Spleen (tissue), 11 donors: ENCODE measurements at regions not wholly inside any gene's neighbourhood (a gene's known extent, or its start where the extent isn't known, plus 50 kb on each side); places are given as distances from the start of the nearest gene placed in this dataset.

Source experiments
- DNase-seq: peaks from one replicate; pipeline ENCODE4 v3.0.0-alpha.2; 2020
- H3K27ac ChIP-seq, 8 donors: fragments of 200-600 bp; sonication (generic) in 7 of 8; 1 replicate in 4 of 8; 2 replicates in 4 of 8; pipeline versions ENCODE4 v1.5.0 to v1.8.0; 2016 to 2021; ENCODE audit warnings: inconsistent platforms in 4 of 8, mild to moderate bottlenecking in 4 of 8, moderate library complexity in 1 of 8
- H3K27me3 ChIP-seq, 7 donors: fragments of 200-600 bp; sonication (generic) in 6 of 7; replicated peaks in 1 of 7; 1 replicate in 4 of 7; 2 replicates in 3 of 7; pipeline versions ENCODE4 v1.5.0 to v1.8.0; 2016 to 2021; ENCODE audit warnings: inconsistent platforms in 3 of 7, mild to moderate bottlenecking in 1 of 7
- H3K36me3 ChIP-seq, 6 donors: fragments of 200-600 bp; sonication (generic) in 5 of 6; 1 replicate in 4 of 6; 2 replicates in 2 of 6; pipeline versions ENCODE4 v1.5.0 to v1.8.0; 2016 to 2021; ENCODE audit warnings: inconsistent platforms in 2 of 6
- H3K4me1 ChIP-seq, 6 donors: fragments of 200-600 bp; sonication (generic) in 5 of 6; 1 replicate in 3 of 6; 2 replicates in 3 of 6; pipeline versions ENCODE4 v1.5.0 to v1.8.0; 2016 to 2021; ENCODE audit warnings: inconsistent platforms in 3 of 6
- H3K4me3 ChIP-seq, 8 donors: fragments of 200-600 bp; sonication (generic) in 7 of 8; 1 replicate in 4 of 8; 2 replicates in 4 of 8; pipeline versions ENCODE4 v1.5.0 to v1.8.0; 2016 to 2021; ENCODE audit warnings: inconsistent platforms in 4 of 8, mild to moderate bottlenecking in 4 of 8, moderate library complexity in 2 of 8
- H3K9me3 ChIP-seq, 8 donors: fragments of 200-600 bp; sonication (generic) in 7 of 8; 1 replicate in 4 of 8; 2 replicates in 4 of 8; pipeline versions ENCODE4 v1.5.0 to v1.8.0; 2016 to 2021; ENCODE audit warnings: inconsistent platforms in 4 of 8
- POLR2A ChIP-seq, 3 donors: fragments of 450-650 bp; IDR thresholded peaks; one replicate each; pipeline ENCODE4 v1.5.1; 2017; ENCODE audit warnings: antibody characterized with exemption in 3 of 3, mild to moderate bottlenecking in 1 of 3
- POLR2AphosphoS5 ChIP-seq, 3 donors: sonication (generic); formaldehyde crosslinking; IDR thresholded peaks; one replicate each; pipeline ENCODE4 v1.5.1; 2017; ENCODE audit warnings: antibody characterized with exemption in 3 of 3
- WGBS, 5 donors: extraction: QIAGEN DNeasy Blood & Tissue Kit in 3 of 5; methylation state at CpG; one replicate each; pipeline versions ENCODE4 v1.1.5 to v1.1.7; 2013 to 2018; 5-methylcytosine and 5-hydroxymethylcytosine counted together
- intact Hi-C: fragments of 100-400 bp; cut with DNase I; formaldehyde crosslinking; loops from one replicate; pipeline ENCODE4 v1.15.0; 2023; ENCODE audit warnings: low total_unique reads
- TF ChIP-seq, protein P1 (sequence below), 11 experiments: fragments of 200-600 bp in 7 of 11; fragments of 450-650 bp in 4 of 11; sonication (generic) in 4 of 11; IDR thresholded peaks in 8 of 11; conservative IDR thresholded peaks in 3 of 11; 1 replicate in 7 of 11; 2 replicates in 4 of 11; pipeline versions ENCODE4 v1.4.0 to v1.8.0; 2016 to 2021; ENCODE audit warnings: antibody characterized with exemption in 11 of 11, inconsistent platforms in 4 of 11, mild to moderate bottlenecking in 1 of 11
- donor health status: healthy with polysubstance abuse.
- donor health status: DM: no; HTN: no; CAD: no; lungs with moderate emphysema.
- donor health status: DM: no; HTN: no; CAD: no.
- donor health status: Bipolar disorder and iron deficiency.
- donor health status: healthy.
- donor health status: DM: no; HTN: no; CAD: no.
- donor health status: DM: yes; HTN: yes; CAD: no.

DNA sequence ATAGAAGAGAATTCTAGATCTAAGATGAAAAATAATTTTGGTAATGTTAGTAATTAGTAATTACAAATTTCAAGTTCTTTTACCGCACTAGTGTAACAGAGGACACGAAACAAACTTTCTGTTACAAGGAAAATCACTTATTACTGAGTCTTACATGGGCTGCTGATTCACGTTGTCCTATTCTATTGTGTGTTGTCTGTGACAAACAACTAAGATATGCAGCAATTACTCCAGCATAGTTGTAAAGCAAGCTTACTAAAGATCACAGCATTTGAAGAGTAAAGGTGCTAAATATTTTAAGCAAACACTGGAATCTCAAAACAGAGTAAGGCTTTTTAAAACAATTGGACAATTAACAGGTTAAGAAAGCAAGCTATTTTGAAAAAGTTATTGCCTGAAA lies 502.3 kb downstream of the KCNT2 start:
- 71 to 93% (median 80%) methylated on average over 3 of the region's 3 CpGs for WGBS, 5 donors
- Histone ChIP-seq H3K27ac (no peak overlapping the region), H3K4me1 (no peaks in the 10 kb centered on the region), H3K9me3 (peaks cover 0 to 34% (median 19%) of the 10 kb centered on the region in 8 donors), H3K27me3 (no peaks in the 10 kb centered on the region), H3K36me3 (no peaks in the 10 kb centered on the region), H3K4me3 (no peak overlapping the region)
- intact Hi-C loops: no loop called here
- DNase-seq: no peak
- no peak for TF ChIP-seq POLR2AphosphoS5 (IDR thresholded peaks at IDR 0.05)
- TF ChIP-seq POLR2A (IDR thresholded peaks at IDR 0.05): no peak
- TF ChIP-seq, protein P1, sequence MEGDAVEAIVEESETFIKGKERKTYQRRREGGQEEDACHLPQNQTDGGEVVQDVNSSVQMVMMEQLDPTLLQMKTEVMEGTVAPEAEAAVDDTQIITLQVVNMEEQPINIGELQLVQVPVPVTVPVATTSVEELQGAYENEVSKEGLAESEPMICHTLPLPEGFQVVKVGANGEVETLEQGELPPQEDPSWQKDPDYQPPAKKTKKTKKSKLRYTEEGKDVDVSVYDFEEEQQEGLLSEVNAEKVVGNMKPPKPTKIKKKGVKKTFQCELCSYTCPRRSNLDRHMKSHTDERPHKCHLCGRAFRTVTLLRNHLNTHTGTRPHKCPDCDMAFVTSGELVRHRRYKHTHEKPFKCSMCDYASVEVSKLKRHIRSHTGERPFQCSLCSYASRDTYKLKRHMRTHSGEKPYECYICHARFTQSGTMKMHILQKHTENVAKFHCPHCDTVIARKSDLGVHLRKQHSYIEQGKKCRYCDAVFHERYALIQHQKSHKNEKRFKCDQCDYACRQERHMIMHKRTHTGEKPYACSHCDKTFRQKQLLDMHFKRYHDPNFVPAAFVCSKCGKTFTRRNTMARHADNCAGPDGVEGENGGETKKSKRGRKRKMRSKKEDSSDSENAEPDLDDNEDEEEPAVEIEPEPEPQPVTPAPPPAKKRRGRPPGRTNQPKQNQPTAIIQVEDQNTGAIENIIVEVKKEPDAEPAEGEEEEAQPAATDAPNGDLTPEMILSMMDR (IDR thresholded peaks at IDR 0.05 in 8 of 11, conservative IDR thresholded peaks at IDR 0.05 in 3 of 11): no peak

DNA sequence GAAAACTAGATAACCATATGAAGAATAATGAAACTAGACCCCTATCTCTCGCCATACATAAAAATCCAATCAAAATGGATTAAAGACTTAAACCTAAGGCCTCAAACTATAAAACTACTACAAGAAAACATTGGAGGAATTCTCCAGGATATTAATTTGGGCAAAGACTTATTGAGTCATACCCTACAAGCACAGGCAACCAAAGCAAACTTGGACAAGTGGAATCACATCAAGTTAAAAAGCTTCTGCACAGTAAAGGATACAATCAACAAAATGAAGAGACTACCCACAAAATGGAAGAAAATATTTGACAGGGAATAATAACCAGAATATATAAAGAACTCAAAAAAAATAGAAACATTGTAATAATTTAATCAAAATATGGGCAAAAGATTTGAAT lies 505.4 kb downstream of the KCNT2 start:
- Histone ChIP-seq H3K27me3 (no peaks in the 10 kb centered on the region), H3K36me3 (no peaks in the 10 kb centered on the region), H3K9me3 (peaks cover 0 to 37% (median 21%) of the 10 kb centered on the region in 8 donors), H3K4me3 (no peak overlapping the region), H3K4me1 (no peaks in the 10 kb centered on the region), H3K27ac (no peak overlapping the region)
- WGBS, 5 donors: 69 to 93% (median 79%) methylated on average over 1 of the region's 1 CpG
- DNase-seq: no peak
- intact Hi-C loops: no loop called here
- TF ChIP-seq, protein P1 (IDR thresholded peaks at IDR 0.05 in 8 of 11, conservative IDR thresholded peaks at IDR 0.05 in 3 of 11): no peak
- no peak for TF ChIP-seq POLR2AphosphoS5 (IDR thresholded peaks at IDR 0.05)
- no peak for TF ChIP-seq POLR2A (IDR thresholded peaks at IDR 0.05)

DNA sequence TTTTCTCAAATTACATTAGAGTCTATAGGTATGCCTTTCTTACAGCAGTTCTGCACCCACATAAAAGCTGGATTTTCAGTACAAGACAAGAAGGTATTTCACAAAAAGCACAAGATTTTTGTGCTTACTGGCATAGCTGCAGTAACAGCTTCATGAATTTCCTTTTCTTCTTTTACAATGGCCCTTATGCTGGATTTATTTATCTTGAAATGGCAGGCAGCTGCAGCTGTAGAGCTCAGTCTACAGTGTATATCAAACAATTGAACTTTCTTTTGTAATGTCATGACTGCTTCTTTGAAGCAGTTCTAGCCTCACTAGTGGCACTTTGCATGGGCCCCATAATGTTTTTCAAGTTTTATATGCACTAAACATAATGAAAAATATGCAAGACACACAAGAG lies 510.2 kb downstream of the KCNT2 start:
- Histone ChIP-seq H3K27me3 (no peaks in the 10 kb centered on the region), H3K4me1 (no peaks in the 10 kb centered on the region), H3K36me3 (no peaks in the 10 kb centered on the region), H3K9me3 (peaks cover 0 to 32% (median 19%) of the 10 kb centered on the region in 8 donors), H3K27ac (no peak overlapping the region), H3K4me3 (no peak overlapping the region)
- TF ChIP-seq, protein P1 (IDR thresholded peaks at IDR 0.05 in 8 of 11, conservative IDR thresholded peaks at IDR 0.05 in 3 of 11): no peak
- TF ChIP-seq POLR2AphosphoS5 (IDR thresholded peaks at IDR 0.05) (no peak), POLR2A (IDR thresholded peaks at IDR 0.05) (no peak)
- intact Hi-C loops: no loop called here
- DNase-seq: no peak

DNA sequence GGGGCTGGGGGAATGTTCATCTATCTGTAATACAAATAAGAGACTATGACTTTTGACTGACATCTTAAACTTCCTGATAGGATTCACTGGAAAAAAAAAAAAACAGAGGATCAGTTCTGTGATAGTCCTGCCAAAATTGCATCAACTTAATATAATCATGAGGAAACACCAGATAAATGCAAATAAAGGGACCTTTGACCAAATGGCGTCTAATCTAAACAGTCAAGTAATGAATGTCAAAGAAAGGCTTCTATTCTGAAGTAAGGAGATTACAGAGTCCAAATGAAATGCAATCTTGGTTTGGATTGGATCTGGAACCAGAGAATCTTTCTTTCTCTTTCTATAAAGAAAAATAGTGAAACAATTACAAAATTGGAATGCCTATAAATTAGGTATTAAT lies 513.4 kb downstream of the KCNT2 start:
- TF ChIP-seq POLR2A (IDR thresholded peaks at IDR 0.05): no peak
- 71 to 96% (median 88%) methylated on average over 1 of the region's 1 CpG for WGBS, 5 donors
- Histone ChIP-seq H3K27ac (no peak overlapping the region), H3K36me3 (no peaks in the 10 kb centered on the region), H3K9me3 (peaks cover 0 to 4% (median 0%) of the 10 kb centered on the region in 8 donors), H3K4me1 (no peaks in the 10 kb centered on the region), H3K27me3 (no peaks in the 10 kb centered on the region), H3K4me3 (no peak overlapping the region)
- intact Hi-C loops: no loop called here
- no peak for DNase-seq
